SKM-1 treated with dmso at 0.1 percent for 144 hours (cell line): ENCODE measurements at regions not wholly inside any gene's neighbourhood (a gene's known extent, or its start where the extent isn't known, plus 50 kb on each side); places are given as distances from the start of the nearest gene placed in this dataset.

Experiments used
- DNase-seq: peaks from one replicate; lab custom pipeline; 2025; ENCODE audit not compliant: unreplicated experiment; lab: John Stamatoyannopoulos, UW

DNA sequence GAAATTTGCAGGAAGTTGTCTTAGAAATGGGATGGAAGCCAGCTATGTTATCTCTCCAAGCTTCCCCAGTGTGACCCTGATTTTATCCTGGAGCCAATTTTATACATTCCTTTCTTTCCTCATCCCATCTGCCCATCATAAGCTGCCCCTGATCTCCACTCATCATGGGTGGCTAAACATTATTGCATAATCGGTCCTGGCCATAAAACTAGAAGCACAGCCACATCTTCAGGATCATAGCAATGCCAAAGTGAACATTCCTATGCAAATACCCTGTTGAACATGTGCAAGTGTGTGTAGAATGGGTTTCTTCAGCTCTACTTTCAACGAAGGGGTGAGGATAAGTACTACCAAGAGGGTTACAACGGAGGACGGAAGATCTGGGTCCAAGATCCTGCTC, 50.6 kb upstream of the COG2 start:
- no peak for DNase-seq

DNA sequence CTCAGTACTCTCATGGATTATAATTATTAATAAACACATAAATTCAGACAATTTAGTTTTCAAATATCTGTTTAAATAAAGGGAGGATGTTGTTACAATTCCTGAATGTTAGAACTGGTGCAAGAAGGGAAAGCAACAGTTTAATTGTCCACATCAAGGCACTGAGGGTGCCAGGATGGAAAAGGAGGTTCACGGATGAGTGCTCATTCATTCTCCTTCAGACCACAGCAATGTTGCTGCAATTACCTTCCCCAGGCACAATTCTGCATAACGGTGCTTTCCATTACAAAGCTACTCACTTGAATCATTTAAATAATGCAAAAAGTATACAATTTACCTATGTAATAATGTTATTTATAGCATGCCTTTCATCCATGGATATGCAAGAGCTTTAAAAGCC, 52.3 kb upstream of the COG2 start:
- DNase-seq = no peak

DNA sequence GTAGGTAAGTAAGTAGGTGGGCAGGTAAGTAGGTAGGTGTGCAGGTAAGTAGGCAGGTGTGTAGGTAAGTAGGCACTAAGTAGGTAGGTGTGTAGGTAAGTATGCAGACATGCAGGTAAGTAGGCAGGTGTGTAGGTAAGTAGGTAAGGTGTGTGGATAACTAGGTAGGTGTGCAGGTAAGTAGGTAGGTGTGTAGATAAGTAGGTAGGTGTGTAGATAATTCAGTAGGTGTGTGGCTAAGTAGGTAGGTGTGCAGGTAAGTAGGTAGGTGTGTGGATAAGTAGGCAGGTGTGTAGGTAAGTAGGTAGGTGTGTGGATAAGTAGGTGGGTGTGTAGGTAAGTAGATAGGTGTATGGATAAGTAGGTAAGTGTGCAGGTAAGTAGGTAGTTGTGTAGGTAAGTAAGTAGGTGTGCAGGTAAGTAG, 53.9 kb upstream of the COG2 start:
- no peak for DNase-seq

DNA sequence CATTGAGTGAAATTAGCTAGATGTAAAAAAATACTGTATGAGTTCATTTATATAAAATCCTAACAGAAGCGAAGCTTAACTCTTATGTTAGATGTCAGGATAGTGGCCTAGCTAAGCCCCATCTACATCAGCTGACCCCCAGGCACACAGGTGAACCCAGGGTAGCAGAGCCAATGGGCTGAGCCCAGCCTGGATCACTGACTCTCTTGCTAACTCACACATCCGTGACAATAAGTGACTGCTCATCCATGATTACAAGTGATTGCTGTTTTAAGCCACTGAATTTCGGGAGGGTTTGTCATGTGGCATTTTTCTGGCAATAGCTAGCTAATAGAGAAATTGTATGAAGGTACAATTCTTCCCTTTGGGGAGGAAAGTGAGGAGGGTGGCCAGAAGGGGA, 55.2 kb upstream of the COG2 start:
- DNase-seq = no peak

DNA sequence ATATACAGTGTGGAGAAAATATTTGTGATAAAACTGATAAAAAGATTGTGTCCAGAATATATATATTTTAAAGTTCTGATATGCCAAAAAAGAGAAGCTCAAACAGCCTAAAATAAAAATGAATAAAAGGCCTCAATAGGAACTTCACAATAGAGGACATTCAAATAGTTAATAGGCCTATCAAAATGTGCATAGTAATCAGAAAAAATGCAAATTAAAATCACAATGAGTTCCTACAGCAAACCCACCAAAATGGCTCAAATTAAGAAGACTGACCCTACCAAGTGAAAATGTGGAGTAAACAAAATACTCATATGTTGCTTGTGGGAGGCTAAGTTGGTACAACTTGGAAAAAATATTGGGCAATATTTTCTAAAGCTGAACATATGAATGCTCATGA, 57.6 kb upstream of the COG2 start:
- no peak for DNase-seq

DNA sequence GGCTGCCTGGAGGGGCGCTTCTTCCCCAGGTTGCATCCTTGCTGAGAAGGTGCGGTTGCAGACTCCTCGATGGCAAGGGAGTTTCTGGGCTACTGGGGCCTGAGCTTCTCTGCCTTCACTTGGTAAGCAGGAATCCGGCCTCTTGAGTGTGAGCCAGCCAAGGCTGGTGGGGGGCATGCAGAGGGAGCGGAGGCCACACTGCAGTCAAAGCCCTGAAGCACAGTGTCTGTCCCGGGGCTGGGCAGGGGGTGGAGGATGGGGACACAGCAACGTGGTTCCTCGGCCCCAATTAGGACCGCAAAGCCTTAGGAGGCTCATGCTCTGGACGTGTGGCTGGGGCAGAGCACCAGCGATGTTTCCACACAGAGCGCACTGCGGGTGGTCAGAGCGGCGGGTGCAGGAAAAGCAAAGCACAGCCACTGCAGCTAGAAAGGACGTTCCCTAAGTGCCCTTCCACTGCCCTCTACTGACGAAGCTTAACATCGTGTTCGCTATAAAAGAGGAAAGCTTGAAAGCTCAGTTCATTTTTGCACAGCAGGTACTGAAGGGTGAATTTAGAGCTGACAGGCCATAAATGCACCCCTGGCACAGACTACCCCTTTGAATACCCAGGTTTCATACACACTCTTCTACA, 60.7 kb upstream of the COG2 start:
- peak; percentile 38 for DNase-seq

DNA sequence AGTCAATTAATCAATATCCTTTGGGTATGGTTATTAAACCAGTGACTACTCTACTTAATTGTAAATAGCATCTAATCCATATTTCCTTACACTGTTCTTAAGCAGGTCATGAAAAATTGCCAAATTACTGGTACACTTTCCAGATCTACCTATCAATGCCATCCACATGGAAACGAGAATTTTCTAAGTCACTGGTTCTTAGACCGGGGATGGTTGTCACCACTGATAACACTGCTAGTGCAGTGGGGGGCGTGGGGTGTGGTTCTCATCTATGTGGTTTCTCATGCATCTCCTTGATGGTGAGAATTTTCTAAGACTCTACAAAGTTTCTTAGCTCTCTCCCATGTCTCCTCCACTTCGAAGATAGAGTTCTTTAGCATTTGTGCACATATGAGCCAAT, 63.7 kb upstream of the COG2 start:
- DNase-seq = no peak

DNA sequence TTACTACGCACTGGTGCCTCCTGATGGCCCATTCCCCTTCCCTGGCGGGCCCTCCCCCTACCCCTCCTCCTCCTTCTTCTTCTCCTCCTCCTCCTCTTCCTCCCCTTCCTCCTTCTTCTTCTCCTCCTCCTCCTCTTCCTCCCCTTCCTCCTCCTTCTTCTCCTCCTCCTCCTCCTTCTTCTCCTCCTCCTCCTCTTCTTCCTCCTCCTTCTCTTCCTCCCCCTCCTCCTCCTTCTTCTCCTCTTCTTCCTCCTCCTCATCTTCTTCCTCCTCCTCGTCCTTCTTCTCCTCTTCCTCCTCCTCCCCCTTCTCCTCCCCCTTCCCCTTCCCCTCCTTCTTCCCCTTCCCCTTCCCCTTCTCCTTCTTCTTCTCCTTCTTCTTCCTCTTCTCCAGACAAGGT, 64.7 kb upstream of the COG2 start:
- no peak for DNase-seq

DNA sequence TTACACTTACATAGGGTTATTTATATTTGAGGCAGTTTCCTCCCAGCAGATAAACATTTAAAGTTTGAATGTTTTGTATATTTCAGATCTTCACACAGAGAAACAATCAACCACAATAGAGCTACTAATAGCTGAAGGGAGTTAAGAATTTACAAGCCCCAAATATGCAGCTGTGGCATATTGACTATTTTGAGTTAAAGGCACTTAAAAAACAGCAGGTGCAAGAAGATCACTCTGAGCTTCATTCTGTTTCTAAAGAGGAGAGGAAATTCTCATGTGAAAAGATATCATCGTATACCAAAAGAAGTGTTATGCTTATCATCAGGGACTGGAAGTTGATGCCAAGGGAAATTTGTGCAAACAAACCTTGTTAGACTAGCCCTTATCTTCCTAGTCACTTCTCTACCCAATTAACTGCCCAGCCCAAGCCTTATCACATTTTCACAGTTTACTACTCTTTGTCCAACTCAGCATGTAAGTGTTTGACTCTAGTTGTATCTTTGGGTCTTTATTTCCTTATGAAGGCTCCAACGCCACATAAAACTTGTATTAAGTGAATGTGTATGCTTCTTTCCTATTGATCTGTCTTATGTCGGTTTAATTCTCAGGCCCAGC, 66.3 kb upstream of the COG2 start:
- no peak for DNase-seq

DNA sequence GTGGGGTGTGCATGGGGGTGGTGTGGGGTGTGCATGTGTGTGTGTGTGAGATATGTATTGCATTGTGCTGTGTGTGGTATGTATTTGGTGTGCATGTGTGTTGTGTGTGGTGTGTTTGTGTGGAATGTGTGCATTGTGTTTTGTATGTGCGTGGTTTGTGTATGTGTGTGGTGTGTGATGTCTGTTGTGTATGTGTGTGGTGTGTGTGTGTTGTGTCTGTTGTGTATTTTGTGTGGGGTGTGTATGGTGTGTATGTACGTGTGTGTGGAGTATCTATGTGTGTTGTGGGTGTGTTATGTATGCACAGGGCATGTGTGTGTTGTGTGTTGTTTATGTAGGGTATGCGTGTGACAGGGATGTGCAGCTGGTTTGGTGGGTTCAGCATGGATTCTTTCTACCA, 67.8 kb upstream of the COG2 start:
- no peak for DNase-seq

DNA sequence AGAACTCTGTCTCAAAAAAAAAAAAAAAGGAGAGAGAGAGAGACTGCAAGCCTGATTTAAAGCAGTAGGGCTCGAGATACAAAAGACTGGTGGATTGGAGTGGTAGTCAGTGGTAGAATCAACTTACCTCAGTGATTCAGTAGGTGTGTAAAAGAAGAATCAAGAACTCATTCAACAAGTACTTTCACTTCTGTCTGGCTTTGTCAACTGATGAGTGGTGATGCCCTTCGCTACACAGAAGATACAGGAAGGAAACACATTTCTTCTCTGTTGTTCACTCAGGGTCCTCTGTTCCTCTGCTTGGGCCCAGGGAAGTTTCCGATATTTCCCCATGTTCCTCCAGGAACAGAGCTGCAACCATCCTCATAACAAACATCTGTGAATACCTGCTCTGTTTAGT, 68.6 kb upstream of the COG2 start:
- DNase-seq = peak; percentile 35

DNA sequence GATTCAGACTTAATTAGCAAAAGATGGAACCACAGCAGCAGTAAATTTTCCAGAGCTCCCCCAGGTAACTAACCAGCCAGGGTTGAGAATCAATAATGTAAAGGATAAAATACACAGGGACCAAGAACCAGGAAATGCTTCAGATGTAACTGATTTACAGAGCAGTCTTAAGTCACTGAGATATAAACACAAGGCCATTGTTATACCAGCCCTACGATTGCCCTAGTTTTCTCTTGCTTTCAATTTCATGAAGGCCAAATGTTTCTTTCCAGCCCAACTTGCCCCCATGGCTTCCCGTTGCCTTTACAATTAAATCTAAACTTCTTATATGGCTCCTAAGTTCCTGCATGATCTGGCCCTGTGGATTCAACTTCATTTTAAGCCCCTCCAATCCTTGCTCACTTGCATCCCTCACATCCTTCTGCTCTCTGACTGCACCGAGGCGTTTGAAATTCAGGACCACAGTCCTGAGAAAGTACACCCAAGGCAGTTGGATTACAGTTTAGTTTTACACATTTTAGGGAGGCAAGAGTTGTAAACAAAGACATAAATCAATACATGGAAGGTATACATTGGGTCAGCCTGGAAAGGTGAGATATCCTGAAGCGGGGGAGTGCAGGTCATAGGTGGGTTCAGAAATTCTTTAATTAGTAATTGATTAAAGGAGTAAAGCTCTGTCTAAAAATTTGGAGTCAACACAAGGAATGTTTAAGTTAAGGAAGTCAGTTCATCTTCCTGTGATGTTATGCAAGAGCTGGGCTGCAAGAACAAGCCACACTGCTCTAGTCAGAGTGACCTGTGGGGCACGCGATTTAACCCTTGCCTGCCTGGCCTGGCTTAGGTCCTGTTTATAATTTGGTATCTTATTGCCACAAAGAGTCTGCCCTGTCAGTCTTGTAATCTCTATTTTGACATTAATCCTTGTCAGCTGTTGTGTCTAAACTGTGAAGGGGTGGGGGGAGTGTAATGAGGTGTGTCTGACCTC, 69.9 kb upstream of the COG2 start:
- DNase-seq = peak; percentile 89

DNA sequence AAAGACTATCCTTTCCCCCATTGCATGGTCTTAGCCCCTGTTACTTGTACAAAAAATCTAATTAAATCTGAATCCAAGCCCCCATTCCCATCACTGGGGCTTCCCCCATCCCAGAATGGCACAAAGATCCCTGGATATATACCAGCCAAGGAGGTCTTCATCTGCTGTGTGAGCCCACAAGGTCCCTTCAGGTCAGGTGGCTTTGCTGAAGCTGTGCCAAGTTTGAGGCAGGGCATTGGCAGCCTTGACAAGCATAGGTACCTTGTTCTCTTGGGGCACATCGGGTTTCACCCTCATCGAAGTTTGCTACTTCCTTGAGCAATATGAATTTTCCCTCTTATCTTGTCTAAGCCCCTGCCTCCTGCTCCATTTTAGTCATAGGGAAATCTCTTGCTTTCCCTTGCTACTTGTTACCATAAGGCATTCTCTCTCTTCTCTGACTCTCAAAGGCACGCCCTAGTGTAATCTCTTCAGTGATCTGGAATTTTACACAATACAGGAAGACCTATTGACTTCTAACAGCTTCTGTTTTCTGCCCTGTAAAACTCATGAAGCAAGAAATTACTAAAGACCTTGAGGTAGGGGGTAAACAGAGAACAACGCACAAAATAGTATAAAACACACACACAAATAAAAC, 71.4 kb upstream of the COG2 start:
- DNase-seq = peak; percentile 92

DNA sequence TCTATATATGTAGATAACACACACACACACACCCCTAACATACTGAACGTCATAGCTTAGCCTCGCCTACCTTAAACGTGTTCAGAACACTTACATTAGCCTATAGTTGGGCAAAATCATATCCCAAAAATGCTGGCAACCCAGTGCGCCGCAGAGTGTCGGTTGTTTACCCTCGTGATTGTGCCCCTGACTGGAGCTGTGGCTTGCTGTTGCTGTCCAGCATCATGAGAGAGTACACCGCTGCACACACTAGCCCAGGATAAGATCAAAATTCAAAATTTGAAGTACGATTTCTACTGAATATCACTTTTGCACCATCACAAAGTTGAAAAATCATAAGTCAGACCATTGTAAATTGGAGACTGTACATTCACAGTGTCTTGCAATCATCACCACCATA, 73.1 kb upstream of the COG2 start:
- no peak for DNase-seq

DNA sequence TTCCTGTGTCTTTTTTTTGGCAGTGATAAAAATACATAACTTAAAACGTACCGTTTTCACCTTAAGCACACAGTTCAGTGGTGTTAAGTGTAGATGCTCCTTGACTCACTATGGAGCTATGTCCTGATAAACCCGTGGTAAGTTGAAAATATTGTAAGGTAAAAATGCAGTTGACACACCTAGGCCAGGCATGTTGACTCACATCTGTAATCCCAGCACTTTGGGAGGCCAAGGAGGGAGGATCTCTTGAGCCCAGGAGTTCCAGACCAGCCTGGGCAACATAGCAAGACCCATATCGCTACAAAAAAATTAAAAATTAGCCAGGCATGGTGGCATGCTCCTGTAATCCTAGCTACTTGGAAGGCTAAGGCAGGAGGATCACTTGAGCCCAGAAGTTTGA, 73.6 kb upstream of the COG2 start:
- DNase-seq = no peak

DNA sequence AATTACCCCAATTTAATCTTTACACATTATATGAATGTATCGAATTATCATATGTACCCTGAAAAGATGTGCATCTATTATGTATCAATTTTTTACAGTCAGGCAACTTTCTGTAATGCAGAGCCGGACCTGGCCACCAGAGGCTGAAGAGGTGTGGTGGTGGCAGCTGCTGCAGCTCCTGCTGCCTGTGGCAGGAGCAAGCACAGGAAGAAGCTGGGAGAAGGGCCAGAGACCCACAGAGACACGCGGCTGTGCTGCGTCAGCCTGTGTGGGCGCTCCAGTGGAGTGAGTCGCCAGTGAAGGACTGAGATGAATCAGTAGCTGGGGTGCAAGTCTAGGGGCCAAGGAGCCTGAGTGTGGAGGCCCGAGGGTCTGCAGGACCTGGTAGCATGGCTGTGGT, 74.3 kb upstream of the COG2 start:
- no peak for DNase-seq

DNA sequence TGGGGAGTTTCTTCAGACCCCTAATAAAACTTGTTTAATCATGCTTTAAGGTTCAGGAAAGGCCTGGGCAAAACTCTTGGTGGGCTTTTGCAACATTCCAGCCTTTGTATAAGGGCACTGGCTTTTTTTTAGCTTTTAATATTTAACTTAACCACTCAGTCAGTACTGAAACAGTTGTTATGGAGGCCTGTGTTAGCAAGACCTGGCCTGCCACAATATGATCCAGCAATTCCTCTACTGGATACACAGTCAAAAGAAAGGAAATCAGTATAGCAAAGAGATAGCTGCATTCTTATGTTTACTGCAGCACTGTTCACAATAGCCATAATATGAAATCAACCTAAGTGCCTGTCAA, 75.1 kb upstream of the COG2 start:
- no peak for DNase-seq

DNA sequence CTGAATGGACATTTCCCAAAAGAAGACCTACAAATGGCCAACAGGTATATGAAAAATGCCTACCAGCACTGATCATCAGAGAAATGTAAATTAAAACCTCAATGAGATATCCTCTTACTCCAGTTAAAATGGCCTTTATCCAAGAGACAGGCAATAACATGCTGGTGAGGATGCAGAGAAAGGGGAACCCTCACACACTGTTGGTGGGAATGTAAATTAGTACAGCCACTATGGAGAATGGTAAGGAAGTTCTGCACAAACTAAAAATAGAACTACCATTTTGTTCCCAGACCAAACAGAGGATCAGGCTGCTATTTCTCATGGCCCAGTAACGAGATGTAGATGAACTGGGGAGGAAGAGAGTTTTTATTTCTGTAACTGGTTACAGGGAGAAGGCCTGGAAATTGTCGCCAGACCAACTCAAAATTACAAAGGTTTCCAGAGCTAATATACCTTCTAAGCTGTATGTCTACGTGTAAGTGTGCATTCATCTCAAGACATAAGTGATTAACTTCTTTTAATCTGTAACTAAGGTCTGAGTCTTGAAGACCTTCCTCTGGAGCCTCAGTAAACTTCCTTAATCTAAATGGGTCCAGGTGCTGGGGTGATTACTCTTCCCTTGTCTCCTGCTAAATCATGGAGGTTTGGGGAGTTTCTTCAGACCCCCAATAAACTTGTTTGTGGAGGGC, 75.6 kb upstream of the COG2 start:
- peak; percentile 27 for DNase-seq

DNA sequence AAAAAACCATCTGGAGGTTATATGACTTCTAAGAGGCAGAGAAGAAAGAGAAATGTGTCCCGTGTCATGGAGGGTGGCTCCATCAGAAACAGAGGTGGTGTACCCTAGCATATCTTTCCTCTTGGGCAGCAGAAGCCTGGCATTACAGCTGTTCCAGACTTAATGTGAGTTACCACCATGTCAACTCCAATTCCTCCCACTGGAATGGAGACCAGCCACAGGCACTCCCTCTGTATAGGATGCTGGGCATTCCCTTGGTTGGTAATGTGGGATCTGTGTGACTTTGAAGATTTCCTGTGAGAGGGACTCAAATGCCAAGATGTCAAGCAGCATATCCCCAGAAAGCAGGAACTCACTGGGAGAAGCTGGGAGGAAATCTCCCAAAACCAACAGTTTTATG, 77.1 kb upstream of the COG2 start:
- no peak for DNase-seq

DNA sequence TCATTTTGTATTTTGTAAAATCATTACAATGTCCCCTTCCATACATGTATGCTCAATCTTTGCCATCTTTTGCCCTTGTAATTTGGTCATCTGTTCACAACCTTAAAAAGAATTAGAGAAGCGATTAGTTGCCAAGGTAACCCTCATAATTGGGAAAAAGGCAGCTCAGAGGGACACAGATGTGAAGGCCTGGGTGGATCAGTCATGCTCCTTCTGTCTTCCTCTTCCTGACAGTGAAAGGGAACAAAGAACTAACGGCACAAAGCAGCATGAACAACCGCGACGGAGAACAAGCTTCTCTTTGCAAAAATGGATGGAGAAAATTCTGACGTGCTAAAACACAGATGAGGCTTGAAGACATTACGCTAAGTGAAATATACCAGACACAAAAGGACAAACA, 78.7 kb upstream of the COG2 start:
- DNase-seq = no peak

DNA sequence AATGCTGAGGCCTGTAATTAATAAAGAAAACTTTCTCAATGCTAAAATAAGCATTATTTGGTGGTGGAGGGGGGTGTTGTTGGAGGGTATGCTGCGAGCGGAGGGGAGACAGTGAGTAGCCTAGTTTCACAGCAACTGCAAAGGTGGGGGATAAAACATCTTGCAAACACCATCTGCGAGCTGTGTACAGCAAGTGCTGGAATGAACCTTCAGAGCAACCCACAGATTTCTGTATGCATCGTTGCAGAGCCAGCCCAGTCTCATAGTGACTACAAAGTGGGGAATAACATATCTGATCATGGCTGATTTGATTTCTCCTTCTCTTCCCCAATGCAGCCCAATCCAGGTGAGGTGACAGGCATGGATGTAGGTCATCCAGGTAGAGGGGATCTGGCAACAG, 80.7 kb upstream of the COG2 start:
- DNase-seq = no peak
